ENCODE measurements at regions not wholly inside any gene's neighbourhood (a gene's known extent, or its start where the extent isn't known, plus 50 kb on each side); places are given as distances from the start of the nearest gene placed in this dataset.

DNA sequence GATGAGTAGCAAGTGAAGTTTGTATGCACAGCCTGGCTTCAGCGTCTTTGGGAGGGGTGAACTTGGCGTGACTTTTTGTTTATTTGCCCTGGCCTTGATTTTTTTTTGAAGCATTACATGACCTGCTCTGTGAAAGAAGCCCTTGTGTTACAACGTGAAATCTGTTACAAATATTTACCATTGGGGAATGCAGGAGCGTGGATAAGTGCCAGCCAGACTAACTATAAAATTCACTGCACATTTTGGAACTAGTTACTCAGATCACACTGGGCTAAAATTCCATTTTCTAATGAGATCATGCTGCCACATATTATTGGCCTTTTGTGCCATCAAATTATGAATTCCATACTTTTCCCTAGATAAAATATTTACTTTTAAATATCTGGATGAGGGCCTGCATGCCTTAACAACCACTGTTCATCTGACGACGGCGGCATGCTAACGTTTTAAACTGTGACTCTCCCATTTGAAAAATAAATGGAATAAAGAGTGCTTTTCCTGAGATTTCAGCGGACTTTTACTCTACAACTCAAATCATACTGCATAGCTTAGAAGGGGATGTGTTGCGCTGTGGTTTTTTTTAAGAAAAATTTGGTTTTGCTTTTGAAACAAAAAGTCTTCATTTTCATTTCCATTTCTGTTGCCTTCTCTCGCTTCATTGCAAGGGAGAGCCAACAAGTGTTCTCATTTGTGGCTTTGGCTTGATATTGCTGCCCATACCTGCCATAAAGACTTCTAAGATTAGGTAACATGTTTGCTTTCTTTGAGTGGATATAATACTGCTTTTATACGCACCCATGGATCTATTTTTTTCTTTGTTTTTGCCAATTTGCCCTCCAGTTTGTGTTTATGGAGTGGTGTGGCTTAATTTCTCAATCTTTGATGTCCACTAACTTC lies 352.2 kb downstream of the TFEC start:
- peak overlapping the region in 2 of 3 donors; percentile 73 to 76 for H3K27ac ChIP-seq
- intact Hi-C loops (cut with DNase I) = no loop called here
- H3K27me3 ChIP-seq = no peaks in the 10 kb centered on the region
- H3K9me3 ChIP-seq = no peaks in the 10 kb centered on the region
- H3K4me1 ChIP-seq = peaks cover 0 to 33% (median 9%) of the 10 kb centered on the region in 4 donors
- ATAC-seq (peak; percentile 87 to 92 (median 90)), DNase-seq (peak in 2 of 3 donors; percentile 33 to 73)
- no peaks in the 10 kb centered on the region for H3K36me3 ChIP-seq
- TF ChIP-seq POLR2A (IDR thresholded peaks at IDR 0.05) = no peak
- TF ChIP-seq, protein P1, sequence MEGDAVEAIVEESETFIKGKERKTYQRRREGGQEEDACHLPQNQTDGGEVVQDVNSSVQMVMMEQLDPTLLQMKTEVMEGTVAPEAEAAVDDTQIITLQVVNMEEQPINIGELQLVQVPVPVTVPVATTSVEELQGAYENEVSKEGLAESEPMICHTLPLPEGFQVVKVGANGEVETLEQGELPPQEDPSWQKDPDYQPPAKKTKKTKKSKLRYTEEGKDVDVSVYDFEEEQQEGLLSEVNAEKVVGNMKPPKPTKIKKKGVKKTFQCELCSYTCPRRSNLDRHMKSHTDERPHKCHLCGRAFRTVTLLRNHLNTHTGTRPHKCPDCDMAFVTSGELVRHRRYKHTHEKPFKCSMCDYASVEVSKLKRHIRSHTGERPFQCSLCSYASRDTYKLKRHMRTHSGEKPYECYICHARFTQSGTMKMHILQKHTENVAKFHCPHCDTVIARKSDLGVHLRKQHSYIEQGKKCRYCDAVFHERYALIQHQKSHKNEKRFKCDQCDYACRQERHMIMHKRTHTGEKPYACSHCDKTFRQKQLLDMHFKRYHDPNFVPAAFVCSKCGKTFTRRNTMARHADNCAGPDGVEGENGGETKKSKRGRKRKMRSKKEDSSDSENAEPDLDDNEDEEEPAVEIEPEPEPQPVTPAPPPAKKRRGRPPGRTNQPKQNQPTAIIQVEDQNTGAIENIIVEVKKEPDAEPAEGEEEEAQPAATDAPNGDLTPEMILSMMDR (IDR thresholded peaks at IDR 0.05) = no peak
- 25% methylated on average over 12 of the region's 12 CpGs for WGBS (ENCODE audit: insufficient coverage, low coverage, low lambda C conversion rate, missing lambda C conversion rate)
- peak overlapping the region; percentile 3 to 37 (median 25) for H3K4me3 ChIP-seq

DNA sequence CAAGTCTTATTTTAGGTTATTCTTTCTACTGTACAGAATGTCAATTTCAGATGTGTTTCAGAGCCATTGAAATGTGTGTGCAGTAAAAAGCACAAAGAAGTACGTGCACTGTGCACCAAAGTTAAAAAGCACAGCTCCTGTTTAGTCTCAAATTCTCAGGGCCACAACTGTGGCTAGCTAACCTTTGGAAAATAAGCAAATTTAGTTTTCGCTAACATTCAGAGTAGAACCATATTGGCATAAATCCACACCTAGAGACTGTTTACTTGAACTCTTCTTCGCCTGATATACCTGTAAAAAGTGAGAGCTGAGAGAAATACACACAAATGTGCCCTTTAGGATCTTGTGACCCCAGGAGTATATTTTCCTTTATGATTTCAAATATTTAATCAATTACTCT lies 353.9 kb downstream of the TFEC start:
- H3K9me3 ChIP-seq = no peaks in the 10 kb centered on the region
- H3K27ac ChIP-seq = peak overlapping the region in 2 of 3 donors; percentile 21 to 30
- intact Hi-C loops (cut with DNase I) = no loop called here
- 22% methylated on average over 3 of the region's 3 CpGs for WGBS (ENCODE audit: insufficient coverage, low coverage, low lambda C conversion rate, missing lambda C conversion rate)
- H3K36me3 ChIP-seq = no peaks in the 10 kb centered on the region
- TF ChIP-seq, protein P1 (IDR thresholded peaks at IDR 0.05) = no peak
- TF ChIP-seq POLR2A (IDR thresholded peaks at IDR 0.05) = no peak
- no peak overlapping the region for H3K4me3 ChIP-seq
- H3K4me1 ChIP-seq = peaks cover 0 to 33% (median 9%) of the 10 kb centered on the region in 4 donors
- DNase-seq = no peak
- peak; percentile 25 to 57 (median 46) for ATAC-seq
- H3K27me3 ChIP-seq = no peaks in the 10 kb centered on the region

DNA sequence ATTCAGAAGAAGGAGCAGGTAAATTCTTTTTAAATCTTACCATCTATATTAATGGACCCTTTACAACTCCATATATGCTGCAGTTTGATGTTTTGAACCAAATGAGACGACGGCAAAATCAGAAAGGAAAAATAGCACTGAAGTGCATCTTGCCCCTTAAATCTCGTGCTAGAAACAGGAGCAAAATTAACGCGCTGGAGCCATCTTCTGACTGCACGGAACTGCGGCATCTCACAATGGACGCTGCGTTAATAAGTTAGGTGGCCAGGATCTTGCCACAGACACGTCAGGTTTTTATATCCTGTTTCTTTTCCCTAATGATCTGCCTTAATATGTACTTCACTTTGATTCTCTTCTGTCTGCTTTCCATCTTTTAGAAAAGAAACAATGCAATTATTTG lies 354.5 kb downstream of the TFEC start:
- H3K9me3 ChIP-seq = no peaks in the 10 kb centered on the region
- no peaks in the 10 kb centered on the region for H3K36me3 ChIP-seq
- TF ChIP-seq POLR2A (IDR thresholded peaks at IDR 0.05) = no peak
- TF ChIP-seq, protein P1 (IDR thresholded peaks at IDR 0.05) = peak in 2 of 4 donors; percentile 23 to 35
- H3K27me3 ChIP-seq = no peaks in the 10 kb centered on the region
- 45% methylated on average over 10 of the region's 10 CpGs for WGBS (ENCODE audit: insufficient coverage, low coverage, low lambda C conversion rate, missing lambda C conversion rate)
- intact Hi-C loops (cut with DNase I) = no loop called here
- peak overlapping the region in 2 of 3 donors; percentile 21 to 30 for H3K27ac ChIP-seq
- DNase-seq (peak in 2 of 3 donors; percentile 25 to 52), ATAC-seq (peak; percentile 39 to 56 (median 50))
- H3K4me1 ChIP-seq = peaks cover 0 to 33% (median 9%) of the 10 kb centered on the region in 4 donors
- H3K4me3 ChIP-seq = no peak overlapping the region

DNA sequence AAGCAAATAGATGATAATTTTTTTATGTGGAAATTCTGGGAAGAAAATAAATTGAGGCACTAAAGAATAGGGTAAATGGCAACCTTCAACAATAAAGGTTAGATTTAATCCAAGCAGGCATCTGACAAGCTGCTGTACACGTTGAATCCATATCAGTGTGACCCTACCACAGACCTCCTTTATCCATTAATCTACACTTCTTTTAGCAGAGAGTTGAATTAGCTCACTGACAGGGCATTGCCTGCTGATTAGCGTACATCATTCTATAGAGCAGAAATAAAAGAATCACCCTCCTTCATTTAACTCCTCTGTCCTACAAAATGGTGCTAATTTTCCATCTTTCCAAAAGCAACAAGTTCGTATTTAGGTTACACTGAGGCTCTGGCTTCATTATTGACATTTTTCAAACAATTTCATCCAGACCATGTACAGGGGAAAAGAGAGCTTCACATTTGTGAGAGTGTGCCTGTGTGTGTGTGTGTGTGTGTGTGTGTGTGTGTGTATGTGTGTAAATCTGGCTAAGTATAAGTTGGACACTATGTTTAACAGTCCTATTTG lies 356.0 kb downstream of the TFEC start:
- Histone ChIP-seq H3K9me3 (no peaks in the 10 kb centered on the region), H3K4me1 (peaks cover 0 to 30% (median 9%) of the 10 kb centered on the region in 4 donors), H3K27ac (no peak overlapping the region), H3K27me3 (no peaks in the 10 kb centered on the region), H3K4me3 (no peak overlapping the region), H3K36me3 (no peaks in the 10 kb centered on the region)
- ATAC-seq (no peak), DNase-seq (no peak)
- intact Hi-C loops (cut with DNase I) = no loop called here
- no peak for TF ChIP-seq POLR2A (IDR thresholded peaks at IDR 0.05)
- TF ChIP-seq, protein P1 (IDR thresholded peaks at IDR 0.05) = no peak
- WGBS (ENCODE audit: insufficient coverage, low coverage, low lambda C conversion rate, missing lambda C conversion rate) = 80% methylated on average over 3 of the region's 3 CpGs

All from right lobe of liver (tissue), 6 donors.